ENCODE measurements at regions not wholly inside any gene's neighbourhood (a gene's known extent, or its start where the extent isn't known, plus 50 kb on each side); places are given as distances from the start of the nearest gene placed in this dataset.

DNA sequence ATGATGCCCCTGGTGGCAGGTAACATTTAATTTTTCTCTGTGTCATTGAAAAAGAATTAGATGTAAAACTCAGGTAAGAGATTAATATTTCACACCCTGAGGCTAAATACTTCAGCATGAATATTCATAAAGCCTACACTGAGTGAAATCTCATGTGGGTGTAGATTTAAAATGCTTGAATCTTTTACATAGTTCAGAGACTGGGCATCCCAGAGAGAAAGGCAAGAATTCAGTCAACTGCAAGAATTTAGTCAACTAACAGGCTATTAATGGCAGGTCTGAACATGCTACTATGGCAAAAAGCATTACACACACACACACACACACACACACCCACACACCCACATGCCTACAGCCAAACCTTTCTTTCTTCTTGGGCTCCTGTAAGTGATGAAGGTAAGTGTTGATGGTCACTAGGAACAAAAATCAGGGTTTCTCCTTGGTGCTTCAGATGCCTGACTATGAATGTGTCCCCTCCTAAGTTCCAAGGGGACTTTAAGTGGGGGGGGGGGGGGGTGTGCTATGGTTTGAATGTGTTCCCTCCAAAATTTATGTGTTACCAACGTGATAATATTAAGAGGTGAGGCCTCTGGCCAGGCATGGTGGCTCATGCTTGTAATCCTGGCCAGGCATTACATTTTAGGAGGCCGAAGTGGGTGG is 63.7 kb upstream of the PSMD7 start:
- no peak for DNase-seq (ENCODE audit: low spot score)

- no peak for DNase-seq (ENCODE audit: low spot score)
Measured at GRCh38 chr16:74230126-74230525, 66.5 kb upstream of the PSMD7 start.

- DNase-seq (ENCODE audit: low spot score) = no peak
Measured at GRCh38 chr16:74226338-74226954, 70.2 kb upstream of the PSMD7 start.

DNA sequence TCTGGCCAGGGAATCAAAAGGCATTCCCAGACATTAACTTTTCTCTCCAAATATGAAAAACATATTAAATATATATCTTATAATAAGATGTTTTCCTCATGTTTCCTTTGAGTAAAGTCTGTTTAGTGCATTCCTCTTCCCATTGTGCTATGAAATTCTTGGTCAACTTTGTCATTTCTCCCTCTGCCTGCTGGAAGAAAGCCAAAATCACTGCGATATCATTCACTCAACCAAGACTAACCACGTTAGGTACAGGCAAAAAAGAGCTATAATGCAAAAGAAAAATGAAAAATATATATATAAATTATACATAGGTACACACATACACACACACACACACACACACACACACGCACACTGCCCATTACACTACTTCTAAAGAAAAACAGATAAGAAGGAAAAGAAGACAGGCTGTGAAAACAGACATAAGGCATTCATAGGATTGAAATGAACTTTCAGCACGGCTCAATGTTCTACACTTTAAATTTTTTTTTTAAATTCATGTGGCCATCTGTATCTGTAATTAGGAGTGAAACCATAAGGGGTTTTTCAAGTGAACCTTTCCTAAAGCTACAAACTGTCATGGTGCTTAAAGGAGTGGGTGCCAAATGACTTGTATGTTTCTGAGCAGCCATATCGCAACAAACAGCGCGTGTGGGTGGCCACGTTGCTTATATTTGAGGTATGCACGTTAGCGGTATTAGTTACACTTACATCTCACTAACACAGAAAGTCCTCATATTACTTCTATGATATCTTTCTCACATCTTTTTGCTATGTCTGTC is 71.6 kb upstream of the PSMD7 start:
- no peak for DNase-seq (ENCODE audit: low spot score)

DNA sequence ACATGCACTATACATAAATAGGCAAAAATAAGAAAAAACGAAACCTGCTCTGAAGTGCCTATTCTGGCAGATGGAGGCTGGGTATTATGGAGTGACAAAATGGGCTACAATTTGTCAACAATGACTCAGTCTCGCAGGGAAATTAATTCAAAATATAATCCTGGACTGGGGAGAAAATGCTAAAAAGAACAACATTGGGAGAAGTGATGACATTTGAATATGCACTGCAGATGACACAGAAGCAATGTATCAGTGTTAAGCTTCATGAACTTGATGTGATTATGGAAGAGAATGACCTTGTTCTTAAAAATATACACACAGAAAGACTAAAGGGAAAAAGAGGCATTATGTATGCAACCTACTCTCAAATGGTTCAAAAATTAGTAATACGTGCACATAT is 74.8 kb upstream of the PSMD7 start:
- no peak for DNase-seq (ENCODE audit: low spot score)

DNA sequence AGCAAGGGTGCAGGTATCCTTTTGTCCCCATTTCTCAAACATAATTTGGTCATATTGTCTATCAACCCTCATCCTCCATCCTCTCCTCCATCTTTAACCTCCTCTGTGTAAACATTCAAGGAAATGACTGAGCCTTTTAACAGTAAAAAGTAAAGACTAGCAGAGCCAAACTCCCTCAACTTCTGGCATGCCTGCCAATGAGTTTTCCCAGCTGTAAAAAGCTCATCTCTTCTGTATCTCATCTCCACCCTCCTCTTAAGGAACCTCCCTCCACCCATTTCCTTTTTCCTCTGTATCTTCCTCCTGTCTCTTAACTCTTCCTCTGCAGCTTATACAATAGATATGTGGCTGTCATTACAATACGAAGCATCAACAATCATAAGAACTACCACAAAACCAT is 76.9 kb upstream of the PSMD7 start:
- DNase-seq (ENCODE audit: low spot score) = no peak

DNA sequence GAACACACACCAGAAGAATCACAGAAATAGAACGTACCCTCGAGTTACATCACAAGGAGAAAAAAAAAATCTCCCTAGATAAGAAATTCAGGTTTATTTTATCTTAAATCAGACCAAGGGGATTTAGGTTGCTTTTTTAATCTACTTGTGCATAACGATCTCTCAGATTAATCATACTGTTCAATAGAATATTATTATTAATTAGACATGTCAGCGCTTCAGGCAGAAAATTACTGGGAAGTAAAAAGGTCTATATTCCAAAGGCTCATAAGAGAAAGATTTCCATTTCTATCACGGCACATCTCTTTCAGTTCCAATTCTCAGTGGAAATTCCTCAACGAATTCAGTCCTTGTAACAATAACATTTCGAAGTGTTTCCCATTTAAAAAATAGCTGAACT is 77.7 kb upstream of the PSMD7 start:
- DNase-seq (ENCODE audit: low spot score) = no peak

DNA sequence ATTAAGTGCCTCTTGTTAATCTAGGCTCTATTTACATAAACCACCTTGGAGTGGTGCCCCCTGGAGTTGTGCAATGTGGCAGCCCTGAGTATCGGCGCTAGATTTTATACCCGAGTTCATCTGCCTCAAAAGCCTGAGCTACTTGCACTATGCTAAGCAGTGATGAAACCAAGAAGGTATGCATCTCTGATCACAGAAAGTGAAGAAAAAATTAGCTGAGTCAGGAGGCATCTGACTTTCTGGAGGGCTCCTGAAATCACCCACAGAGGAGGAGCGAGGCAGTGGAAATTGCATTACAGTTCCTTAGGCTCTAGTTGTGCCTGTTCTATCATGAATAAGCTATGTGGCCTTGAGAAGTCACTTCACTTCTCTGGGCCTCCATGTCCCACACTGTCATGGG is 80.3 kb upstream of the PSMD7 start:
- no peak for DNase-seq (ENCODE audit: low spot score)

DNA sequence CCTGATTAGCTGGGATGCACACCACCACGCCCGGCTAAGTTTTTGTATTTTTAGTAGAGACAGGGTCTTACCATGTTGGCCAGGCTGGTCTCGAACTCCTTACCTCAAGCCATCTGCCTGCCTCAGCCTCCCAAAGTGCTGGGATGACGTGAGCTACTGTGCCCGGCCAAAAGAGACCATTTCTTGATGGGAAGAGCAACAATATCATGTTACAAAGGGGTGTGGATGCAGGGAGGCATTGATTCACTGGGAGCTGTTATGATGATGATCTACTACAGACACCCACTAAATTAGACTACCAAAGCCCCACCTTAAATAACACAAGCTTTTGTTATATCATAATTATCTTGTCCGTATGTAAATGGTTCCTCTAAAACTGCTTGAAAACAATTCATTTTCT is 81.4 kb upstream of the PSMD7 start:
- no peak for DNase-seq (ENCODE audit: low spot score)

DNA sequence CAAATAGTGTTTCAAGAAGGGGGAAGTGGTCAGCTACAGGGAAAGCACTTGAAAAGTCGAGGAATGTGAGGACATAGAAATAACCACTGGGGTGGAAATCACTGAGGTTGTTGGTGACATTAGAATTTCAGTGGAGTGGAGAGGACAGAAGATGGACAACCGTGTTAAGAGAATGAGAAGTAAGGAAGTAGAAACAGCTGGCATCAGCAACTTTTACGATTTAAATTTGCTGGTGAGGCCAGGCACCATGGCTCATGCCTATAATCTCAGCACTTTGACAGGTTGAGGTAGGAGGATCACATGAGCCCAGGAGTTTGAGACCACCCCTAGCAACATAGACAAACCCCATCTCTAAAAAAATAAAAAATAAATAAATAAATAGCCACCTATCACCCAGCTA is 83.2 kb upstream of the PSMD7 start:
- no peak for DNase-seq (ENCODE audit: low spot score)

GRCh38 chr16:74210245-74210644 is 86.4 kb upstream of the PSMD7 start:
- DNase-seq (ENCODE audit: low spot score) = no peak

DNA sequence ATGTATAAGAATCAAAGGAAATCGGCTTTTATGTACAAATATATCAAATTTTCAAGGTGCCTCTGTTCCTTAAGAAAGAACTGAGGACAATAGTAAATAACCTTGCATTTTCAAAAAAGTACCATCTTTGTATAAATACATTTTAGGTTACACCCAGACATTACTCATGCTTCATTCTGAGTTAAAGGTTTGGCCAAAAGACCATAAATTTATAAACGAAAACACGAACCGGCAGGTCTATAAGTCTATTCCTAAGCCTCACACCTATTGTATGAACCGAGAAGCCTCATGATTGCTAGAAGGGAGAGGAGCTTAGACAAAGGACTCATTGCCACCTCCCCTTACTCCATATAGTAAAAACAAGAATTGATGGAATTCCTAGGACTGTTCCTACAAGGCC is 94.6 kb upstream of the PSMD7 start:
- DNase-seq (ENCODE audit: low spot score) = no peak

GRCh38 chr16:74201576-74201975 is 95.0 kb upstream of the PSMD7 start:
- no peak for DNase-seq (ENCODE audit: low spot score)

- DNase-seq (ENCODE audit: low spot score) = no peak
Measured at GRCh38 chr16:74200921-74201320, 95.7 kb upstream of the PSMD7 start.

DNA sequence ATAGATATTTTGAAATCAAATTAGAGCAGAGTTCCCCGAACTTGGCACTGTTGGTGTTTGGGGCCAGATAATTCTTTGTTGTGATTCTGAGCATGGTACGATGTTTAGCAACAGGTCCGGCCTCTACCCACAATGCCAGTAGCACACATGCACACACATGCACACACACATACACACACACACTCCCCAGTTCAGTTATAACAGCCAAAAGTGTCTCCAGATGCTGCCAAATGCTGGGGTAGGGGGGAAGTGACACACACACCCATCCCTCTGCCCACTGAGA is 96.8 kb upstream of the PSMD7 start:
- no peak for DNase-seq (ENCODE audit: low spot score)

DNA sequence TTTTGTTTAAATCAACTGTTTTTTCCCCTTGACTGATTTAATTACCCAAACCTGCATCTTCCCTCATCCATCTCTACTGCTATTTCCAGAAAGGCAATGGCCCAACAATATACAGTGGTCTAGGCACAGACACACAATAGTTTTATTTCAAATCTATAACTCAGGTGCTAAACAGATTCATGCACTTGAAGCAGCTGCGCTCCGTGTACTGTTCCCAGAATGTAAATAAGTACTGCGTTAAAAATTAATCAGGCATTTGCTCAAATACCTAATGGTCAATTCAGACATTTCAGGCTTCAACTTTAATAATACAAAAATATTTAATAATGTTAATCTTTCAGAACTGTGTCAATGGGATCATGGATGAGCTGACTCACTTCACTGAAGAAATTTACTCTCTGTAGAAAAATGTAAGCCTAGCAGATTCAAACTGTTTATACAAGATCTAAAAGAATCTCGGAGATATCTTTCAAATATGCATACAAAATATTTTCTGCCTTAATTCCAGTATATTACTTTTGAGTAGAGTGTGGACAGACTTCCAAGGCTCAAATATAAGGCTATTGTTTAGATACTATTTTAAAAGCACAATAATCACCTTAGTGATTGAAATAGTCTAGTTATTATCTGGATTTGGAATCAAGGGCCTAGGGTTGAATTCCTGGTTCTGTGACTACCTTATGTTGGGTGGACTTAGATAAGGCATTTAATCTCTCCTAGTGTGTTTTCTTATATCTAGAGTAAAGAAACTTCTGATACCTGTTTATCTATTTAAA is 97.4 kb upstream of the PSMD7 start:
- no peak for DNase-seq (ENCODE audit: low spot score)

GRCh38 chr16:74192281-74192797 is 104.3 kb upstream of the PSMD7 start:
- DNase-seq (ENCODE audit: low spot score) = no peak

DNA sequence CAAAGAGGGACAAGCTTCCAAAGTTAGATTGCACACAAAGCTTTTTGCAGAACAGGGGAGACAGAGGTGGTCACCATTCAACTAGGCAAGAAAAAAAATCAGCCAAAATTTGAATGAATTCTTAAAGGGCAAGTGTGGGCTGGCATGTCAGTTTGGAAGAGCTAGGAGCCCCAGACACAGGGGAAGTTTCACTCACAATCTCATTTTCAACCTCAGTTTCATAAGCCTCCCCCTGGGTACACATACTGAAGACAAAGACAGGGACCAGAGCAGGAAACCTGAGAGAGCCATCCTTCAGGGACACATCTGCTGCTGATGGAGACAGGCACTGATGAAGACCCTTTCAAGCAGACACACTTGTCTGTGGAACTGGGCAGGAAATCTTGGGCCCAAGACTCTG is 106.3 kb upstream of the PSMD7 start:
- no peak for DNase-seq (ENCODE audit: low spot score)

GRCh38 chr16:74188856-74189255 is 107.8 kb upstream of the PSMD7 start:
- DNase-seq (ENCODE audit: low spot score) = no peak

GRCh38 chr16:74186561-74186971 is 110.0 kb upstream of the PSMD7 start:
- no peak for DNase-seq (ENCODE audit: low spot score)

- no peak for DNase-seq (ENCODE audit: low spot score)
Measured at GRCh38 chr16:74184839-74185238, 111.8 kb upstream of the PSMD7 start.

DNA sequence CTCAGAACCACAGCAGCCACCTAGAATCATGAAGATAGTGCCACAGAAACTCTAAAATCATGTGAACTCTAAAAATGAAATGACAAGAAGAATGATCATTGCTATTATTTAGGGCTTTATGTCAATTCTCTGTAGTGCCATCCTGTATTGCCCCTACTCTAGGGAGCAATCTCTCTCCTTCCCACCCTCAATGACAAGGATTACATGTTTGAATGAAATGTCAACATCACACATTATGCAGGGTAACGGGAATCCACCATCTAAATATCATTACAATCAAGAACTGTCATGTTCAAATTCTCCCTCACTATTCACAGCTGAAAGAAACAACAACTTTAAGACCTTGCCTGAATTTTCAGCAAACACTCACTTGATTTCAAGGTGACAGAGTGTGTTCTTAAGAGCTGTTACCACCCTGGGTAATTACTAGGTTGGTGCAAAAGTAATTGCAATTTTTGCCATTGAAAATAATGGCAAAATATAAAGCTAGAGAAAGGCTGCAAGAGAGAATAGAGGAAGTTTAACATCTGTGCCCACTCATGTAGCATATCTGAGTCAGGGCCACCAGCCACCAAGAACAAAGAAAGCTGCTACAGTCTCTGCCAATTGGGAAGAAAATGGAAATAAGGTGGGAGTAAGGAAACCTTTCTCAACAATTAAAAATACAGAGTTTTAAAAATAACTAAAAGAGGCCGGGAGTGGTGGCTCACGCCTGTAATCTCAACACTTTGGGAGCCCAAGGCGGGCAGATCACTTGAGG is 112.8 kb upstream of the PSMD7 start:
- DNase-seq (ENCODE audit: low spot score) = no peak

Measured in ecto neural progenitor cell (in vitro differentiated cells).